GM18519 (cell line): ENCODE measurements at regions not wholly inside any gene's neighbourhood (a gene's known extent, or its start where the extent isn't known, plus 50 kb on each side); places are given as distances from the start of the nearest gene placed in this dataset.
"Not testable (repeated sequence)": the region's sequence is repeated elsewhere in the genome, so short reads cannot be mapped to it uniquely, and the experiment has no call there.

Source experiments
- ATAC-seq: cut with Tn5 transposase; IDR thresholded peaks from one replicate; pipeline ENCODE4 v1.9.1; 2021; ENCODE audit warnings: mild to moderate bottlenecking, moderate library complexity; ENCODE audit not compliant: unreplicated experiment, low FRiP score

DNA sequence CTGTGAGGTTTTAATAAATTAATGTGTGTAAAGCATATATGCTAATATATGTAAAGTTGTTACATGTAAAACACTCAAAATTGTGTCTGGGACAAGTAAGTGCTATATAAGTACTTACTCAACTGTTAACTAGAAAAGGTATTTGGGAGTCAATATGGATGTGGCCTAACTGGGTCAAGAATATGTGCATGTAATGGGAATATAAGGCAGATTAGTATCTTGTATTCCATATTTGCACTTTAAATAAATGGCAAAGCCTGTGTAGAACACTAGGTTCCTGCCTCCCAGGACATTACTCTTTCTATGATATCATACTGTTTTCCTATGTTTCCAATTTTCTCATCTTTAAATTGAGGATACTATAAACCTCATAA lies 270.6 kb downstream of the FBXO8 start:
- no peak for ATAC-seq

- ATAC-seq = no peak
These were observed 271.2 kb downstream of the FBXO8 start for GRCh38 chr4:174012135-174012885.

DNA sequence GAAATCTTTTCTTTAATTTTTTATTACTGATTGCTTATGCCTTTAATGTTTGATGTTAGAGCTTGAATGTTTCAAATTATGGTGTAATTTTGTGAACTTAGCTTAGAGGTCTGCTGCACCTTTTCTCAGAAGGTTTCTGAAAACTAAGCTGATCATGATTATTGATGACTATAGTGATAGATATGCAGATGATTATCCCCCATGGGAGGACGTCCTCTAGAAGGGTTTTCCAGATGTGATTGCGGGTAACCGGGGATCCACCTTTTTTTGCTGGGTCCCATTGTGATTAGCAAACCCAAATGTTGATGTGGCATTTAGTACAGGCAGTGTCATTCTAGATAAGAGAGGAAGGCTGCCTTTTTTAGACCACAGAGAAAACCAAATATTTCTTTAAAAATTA lies 272.9 kb downstream of the FBXO8 start:
- no peak for ATAC-seq

DNA sequence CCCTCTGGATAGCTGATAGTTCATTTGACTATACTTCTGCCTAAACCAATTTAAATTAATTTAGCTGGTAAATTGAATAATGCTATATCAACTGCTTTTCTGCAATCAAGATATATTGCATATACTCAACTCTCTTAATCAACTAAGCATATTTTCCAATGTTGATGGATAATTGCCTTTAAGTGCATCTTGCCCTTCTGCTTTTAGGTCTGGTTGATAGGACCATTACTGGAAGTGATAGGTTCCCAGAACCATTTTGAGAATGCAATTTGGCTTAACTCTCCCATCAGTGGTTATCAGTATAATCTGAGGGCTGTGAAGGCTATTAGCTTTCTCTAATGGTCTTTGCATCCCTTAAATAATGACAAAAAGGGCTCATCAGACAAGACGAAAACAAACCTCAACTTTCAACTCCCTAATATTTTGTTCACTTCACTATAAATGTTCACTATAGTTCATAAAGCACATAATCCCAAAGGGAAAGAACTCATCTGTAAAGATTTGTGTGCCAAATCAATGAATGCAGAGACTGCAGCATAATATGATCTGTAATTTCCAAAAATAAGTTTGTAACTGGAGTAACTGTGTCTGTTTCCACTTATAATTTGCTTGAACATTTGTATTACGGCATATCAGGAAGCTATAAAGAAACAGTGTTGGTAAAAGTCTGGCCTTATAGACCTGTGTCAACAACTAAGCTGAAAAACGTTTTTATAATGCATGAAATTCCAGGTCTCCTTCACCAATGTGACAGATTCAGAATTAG lies 273.6 kb downstream of the FBXO8 start:
- ATAC-seq = no peak

- ATAC-seq = no peak
These were observed 278.0 kb downstream of the FBXO8 start for GRCh38 chr4:174005422-174005821.

- no peak for ATAC-seq
These were observed 284.9 kb downstream of the FBXO8 start for GRCh38 chr4:173998471-173999144.

DNA sequence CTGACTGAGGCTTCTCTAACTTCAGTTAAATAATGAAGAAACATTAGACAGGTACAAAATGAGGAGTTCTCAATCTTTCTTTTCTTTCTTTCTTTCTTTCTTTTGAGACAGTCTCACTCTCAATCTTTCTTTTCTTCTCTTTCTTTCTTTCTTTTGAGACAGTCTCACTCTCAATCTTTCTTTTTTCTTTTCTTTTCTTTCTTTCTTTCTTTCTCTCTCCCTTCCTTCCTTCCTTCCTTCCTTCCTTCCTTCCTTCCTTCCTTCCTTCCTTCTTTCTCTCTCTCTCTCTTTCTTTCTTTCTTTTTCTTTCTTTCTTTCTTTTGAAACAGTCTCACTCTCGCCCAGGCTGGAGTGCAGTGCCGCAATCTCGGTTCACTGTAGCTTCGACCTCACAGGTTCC lies 287.7 kb downstream of the FBXO8 start:
- ATAC-seq = not testable (repeated sequence)

DNA sequence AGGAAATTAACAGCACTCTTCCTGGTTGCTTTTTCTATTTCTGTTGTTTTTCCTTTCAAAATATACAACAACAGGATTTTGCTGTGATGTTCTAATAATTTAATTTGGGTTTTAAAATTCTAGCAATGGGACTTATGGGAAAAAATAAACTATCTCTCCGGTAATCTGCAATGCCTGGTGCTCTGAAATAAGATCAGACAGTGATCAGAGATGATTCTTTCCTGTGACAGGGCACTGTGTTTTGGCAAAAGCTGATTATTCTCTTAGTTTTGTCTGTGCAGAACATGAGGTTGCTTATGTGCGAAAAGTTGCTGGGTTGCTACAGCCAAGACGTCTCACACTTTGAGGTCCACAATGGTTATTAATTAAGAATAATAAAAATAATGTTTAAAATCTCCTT lies 291.7 kb downstream of the FBXO8 start:
- ATAC-seq = no peak

DNA sequence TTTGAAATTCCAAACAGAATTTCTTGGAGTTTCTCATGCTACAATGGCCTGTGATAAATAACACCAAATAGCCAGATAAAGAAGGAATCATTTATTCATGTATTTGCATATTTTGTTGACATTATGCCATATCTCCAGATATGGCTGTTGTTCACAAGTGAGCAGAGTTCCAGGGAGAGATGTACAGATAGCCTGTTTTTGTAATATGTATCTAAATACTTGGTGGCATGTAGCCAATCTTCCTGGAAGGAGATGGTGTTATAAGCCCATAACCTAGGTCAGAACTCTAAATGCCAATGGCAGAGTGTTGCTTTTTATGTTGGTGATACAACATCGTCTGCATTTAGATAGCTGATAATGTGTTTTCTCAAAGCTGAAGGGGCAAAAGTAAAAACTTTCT lies 292.2 kb downstream of the FBXO8 start:
- ATAC-seq = no peak

GRCh38 chr4:173990869-173991210 lies 292.6 kb downstream of the FBXO8 start:
- ATAC-seq = no peak

DNA sequence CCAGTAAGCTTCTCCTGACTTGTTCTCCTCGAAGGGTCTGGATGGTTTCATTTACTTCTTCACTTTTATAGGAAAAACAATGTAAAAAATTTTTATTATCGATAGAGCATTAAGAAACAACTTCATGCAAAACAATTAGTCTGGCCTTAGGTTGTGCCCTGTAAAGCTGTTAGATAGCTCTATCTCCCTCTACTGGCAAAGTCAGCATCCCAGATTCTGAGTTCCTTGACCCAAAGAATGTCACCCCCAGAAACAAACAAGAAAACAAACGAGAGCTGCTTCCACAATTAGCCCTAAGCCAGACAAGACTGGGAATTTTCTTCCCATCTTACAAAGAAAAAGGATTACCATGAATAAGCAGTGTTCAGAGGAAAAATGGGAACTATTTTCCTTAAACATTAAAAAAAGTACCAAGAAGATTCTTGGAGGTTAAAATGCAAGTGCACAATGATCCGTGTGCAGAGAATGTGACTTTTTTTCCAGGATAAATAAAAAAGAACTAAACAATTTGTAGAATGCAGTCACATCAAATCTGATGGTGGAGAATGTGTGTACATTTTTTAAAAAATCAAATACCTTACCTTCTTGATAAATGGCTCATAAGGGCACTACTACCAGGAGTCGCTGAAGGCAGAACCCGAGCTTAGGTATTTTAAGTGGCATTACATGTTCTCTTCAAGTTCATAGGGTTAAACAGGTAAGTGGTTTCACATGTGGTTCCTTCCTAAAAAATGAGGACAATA lies 293.2 kb downstream of the FBXO8 start:
- ATAC-seq = no peak

DNA sequence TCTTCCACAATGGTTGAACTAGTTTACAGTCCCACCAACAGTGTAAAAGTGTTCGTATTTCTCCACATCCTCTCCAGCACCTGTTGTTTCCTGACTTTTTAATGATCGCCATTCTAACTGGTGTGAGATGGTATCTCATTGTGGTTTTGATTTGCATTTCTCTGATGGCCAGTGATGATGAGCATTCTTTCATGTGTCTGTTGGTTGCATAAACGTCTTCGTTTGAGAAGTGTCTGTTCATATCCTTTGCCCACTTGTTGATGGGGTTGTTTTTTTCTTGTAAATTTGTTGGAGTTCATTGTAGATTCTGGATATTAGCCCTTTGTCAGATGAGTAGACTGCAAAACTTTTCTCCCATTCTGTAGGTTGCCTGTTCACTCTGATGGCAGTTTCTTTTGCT lies 319.9 kb downstream of the FBXO8 start:
- not testable (repeated sequence) for ATAC-seq

- ATAC-seq = no peak
These were observed 323.1 kb downstream of the FBXO8 start for GRCh38 chr4:173960398-173960797.

- ATAC-seq = no peak
These were observed 325.0 kb downstream of the FBXO8 start for GRCh38 chr4:173958445-173958844.

DNA sequence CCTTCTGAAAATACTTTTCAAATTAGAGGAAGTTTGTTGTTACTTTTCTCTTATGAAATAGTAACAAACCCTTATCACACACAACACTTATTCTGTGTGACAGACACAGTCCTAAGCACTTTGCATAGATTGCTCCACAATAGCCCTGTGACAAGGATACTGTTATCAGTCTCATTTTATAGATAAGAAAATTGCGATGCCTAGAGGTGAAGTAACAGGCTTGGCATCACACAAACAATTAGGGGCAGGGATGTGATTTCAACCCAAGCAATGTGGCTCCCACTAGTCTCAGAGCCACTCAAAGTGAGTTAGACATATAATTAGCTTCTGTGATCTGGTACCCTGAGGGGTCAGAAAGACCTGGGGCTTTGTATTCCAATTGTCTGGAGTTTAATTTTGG lies 339.9 kb downstream of the FBXO8 start:
- no peak for ATAC-seq

- ATAC-seq = no peak
These were observed 343.3 kb downstream of the FBXO8 start for GRCh38 chr4:173940146-173940545.

DNA sequence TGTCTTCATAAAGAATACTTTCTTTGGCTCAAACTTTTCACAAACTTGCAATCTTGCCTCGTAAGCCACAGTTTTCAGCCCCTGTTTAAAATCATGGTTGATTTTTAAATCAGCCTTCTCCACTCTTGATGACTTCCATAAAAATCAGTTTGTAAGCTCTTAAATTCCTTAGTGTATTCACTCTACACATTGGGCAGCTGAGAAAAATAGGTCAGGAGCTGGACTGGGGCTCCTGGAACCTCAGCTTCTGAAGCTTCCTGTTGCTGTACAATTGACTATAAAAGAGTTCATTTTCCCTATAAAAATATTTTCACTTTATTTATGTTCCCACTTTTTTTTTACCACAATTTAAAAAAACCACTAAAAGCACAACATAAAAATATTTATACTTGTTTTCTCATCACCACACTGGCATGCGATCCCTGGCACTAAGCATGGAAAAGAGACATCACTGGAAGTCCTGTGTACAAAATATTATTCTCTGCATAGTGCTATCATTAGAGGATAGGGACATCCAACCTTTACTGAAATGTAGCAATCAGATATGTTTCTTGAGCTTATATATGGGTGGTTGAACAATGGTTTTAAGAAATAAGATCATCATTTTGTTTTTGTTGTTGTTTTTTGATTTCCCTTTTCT lies 345.7 kb downstream of the FBXO8 start:
- ATAC-seq = no peak

DNA sequence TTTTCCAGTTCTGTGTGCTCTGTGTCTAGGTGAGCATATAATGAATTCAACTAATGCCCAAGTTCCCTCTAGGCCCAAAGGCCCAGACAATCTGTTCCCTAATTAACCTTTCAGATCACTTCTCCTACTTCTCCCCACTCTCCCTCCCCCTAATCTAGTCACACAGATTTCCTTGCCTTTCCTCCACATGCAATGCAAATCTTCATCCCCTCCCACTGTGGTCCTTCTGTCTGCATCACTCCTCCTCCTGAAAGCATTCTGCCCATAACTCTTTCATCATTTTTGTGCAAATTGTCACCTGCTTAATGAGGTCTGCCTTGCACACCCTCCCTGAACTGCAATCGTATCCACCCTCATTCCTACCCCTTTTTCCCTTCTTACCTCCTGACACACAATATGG lies 346.6 kb downstream of the FBXO8 start:
- no peak for ATAC-seq

- no peak for ATAC-seq
These were observed 347.7 kb downstream of the FBXO8 start for GRCh38 chr4:173935622-173936405.
